HG03521 (cell line): ENCODE measurements at regions not wholly inside any gene's neighbourhood (a gene's known extent, or its start where the extent isn't known, plus 50 kb on each side); places are given as distances from the start of the nearest gene placed in this dataset.
"Not testable (repeated sequence)": the region's sequence is repeated elsewhere in the genome, so short reads cannot be mapped to it uniquely, and the experiment has no call there.

Experiments used
- ATAC-seq: cut with Tn5 transposase; IDR thresholded peaks from one replicate; pipeline ENCODE4 v1.9.1; 2021; ENCODE audit warnings: mild to moderate bottlenecking, moderate library complexity; ENCODE audit not compliant: unreplicated experiment

DNA sequence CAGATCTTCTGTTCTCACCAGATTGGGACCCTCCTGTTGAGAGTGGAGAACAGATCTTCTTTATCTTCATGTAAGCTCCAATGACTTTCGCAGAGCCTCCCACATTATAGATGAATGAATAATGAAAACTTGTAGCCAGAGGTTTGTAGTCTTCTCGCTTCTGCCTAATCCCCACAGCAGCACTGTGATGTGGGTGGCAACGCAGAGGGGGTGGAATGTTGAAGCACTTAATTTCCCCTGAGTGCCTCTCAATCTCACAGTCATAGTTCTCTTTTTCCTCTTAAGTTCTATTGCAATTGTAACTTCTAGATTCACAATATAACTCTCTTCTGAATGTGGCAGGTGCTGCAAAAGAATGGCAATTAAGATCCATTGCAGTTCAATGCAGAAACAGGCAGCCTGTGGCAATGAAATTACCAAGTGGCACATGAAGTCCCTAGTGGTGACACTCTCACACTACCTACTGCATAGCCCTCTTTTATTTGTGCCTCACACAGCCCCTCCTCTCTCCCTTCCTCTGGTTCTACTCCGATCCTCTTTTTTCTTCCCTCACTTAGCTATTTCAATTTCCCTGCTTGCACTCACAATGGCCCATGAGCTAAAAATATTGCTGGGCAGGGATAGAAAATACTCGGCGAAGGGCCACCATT is 281.9 kb downstream of the UBE3D start:
- ATAC-seq, result no peak

DNA sequence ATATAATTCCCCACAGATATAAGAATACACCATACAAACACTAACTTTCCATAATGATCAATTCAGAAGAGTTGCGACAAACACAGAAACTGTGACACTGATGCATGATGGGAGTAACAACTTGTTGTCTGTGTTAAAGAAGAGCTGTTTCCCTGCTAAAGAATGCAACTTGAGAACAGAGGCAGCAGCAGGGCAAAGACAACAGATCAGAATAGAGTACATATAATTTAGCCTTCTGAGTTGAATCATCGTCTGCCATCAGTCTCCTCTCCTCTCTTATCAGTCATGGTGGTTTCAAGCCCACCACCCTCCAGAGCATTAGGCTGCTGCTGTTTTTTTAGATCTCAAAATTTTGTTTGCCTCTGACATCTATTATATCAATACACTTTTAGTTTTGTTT is 280.4 kb downstream of the UBE3D start:
- ATAC-seq, result no peak

DNA sequence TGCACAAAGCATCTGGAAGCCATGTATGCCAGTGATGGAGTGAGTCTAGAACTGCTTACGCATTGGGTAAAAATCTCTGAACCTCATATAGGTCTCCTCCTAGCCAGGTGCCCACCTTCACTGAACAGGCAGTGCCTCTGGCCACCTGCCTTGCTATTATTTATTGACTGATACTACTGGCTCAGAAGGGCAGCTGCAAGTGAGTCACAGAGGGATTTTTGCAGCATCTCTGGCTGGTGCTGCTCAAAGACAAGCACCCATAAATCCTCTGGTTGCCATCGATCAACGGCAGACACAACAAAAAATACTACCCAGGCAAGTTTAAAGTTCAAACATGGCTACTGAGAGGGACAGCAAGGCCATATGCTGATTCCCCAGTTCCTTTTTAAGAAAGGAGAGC is 279.4 kb downstream of the UBE3D start:
- no peak for ATAC-seq

DNA sequence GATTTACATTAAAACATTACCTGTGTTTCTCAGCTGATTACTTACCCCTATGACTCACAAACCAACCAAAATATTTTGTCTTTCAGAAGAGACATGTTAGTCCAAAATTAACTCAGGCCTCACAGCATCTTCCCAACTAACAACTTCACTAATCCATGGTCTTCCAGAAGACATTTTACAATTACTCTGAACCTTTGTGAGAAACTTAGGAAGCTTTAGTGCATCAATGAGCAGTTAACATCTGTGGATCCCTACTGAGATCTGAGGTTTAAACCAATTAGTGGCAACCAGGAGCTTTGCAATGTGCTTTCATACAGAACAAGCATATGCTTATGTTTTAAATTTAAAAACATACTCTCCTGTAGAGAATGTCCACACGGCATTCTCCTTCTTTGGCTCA is 269.7 kb downstream of the UBE3D start:
- ATAC-seq, result no peak

DNA sequence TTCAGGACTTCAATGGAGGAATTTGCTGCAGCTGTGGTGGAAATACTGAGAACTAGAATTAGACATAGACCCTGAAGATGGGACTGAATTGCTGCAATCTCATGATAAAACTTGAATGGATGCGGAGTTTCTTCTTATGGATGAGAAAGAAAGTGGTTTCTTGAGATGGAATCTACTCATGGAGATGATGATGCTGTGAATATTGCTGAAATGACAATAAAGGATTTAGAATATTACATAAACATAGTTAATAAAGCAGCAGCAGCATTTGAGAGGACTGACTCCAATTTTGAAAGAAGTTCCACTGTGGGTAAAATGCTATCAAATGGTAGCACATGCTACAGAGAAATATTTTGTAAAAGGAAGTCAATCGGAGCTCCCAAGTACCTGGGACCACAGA is 264.6 kb downstream of the UBE3D start:
- no peak for ATAC-seq

DNA sequence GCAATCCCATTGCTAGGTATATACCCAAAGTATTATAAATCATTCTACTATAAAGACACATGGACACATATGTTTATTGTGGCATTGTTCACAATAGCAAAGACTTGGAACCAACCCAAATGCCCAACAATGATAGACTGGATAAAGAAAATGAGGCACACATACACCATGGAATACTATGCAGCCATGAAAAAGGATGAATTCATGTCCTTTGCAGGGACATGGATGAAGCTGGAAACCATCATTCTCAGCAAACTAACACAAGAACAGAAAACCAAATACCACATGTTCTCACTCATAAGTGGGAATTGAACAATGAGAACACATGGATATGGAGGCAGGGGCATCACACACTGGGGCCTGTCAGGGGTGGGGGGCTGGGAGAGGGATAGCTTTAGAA is 249.4 kb downstream of the UBE3D start:
- ATAC-seq, result not testable (repeated sequence)

DNA sequence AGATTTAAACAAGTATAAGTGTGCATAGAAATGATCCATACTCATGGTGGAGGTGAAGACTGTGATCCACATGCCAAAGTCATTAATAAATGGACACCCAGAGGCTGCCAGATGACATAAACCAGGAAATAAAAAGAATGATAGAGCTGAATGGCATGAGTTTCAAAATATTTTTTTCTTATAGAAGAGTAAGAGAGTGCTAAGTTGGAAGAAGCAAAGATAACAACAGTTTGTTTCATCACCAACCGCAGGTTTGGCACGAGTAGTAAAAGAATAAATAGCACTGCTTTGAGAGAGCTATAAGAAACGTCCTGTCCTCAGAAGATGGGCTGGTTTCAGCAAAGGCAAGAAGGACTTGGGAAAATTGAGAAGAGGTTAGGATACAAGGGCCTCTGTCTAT is 246.9 kb downstream of the UBE3D start:
- ATAC-seq, result no peak

DNA sequence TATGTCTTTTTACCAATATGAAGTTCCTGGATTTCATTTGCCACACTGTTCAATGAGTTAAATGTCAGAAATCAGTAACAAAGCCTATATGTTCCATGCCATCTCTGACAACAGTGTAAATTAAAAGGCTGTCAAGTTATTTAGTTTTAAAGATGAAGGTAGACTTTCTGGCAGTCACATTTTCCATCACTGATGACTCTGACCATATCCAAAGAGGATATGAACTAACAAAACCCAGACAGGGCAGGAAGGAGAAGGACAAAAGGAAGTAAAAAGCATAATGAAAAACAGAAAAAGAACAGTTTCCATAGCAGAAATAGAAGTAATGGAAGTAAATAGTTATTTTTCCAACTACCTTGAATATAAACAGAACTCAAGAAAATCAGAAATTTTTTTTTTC is 242.3 kb downstream of the UBE3D start:
- ATAC-seq, result no peak

DNA sequence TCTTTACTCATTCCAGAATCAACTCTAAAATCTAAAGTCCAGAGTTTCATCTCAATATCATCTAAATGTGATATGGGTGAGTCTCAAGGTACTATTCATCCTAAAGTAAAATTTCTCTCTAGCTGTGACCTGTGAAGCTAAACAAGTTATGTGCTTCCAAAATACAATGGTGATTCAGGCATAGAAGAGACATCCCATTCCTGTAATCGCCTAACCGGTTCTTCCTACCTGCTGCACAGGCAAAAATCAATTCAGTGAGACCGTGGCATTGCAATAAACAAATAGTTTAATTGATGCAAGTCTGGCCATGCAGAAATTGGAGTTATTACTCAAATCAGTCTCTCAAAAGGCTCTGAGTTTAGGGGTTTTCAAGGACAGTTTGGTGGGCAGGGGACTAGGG is 232.8 kb downstream of the UBE3D start:
- no peak for ATAC-seq

DNA sequence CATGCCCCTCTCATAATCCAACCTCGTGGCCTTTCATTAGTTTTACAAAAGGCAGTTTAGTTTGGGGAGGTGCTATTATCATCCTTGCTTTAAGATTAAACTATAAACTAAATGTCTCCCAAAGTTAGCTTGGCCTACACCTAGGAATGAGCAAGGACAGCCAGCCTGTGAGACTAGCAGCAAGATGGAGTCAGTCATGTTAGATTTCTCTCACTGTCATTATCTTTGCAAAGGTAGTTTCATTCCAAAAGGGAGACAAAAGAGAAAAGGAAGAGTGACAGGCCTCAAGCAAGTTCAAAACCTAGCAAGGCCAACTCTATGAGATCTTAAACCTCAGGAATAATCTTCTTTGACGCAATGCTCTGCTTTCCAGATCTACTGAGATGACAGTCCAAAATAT is 232.2 kb downstream of the UBE3D start:
- no peak for ATAC-seq

DNA sequence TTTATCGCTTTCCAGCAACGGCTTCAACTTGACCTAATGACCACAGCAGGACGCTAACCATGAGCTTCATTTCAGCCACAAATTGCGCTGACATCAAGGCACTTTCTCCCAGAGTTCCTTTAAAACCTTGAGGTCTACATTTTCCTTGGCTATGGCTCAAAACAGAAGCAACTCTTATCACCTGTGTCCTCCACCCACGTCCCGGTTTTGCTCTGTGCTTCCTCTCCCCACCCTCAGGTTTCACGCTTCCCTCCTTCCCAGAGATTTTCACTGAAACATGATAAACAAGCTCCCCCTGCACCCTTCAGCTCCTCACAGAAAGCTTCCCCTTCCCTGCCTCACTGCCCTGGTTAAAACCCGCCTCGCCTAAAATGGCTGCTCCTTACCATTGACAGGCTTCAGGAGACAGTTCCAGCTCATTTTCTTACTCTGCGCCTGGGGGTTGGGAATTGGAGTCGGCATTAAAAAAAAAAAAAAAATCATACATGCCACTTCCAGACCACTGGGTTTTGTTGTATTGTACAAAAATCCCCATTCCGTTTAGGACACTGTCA is 229.5 kb downstream of the UBE3D start:
- ATAC-seq, result no peak

DNA sequence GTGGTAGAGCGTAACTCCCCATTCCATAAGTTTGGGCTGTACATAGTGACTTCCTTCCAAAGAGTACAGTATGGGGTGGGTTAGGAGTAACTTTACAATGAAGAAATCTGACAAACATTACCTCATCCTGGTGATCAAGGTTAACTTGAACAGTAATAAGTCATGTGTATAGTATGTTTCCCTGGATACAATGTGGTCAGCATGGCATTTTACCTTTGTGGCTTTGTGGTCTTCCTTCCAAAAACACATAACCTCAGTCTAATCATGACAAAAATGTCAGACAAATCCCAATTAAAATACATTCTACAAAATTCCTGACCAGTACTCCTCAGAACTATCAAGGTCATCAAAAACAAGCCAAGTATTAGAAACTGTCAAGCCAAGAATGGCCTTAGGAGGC is 225.1 kb downstream of the UBE3D start:
- no peak for ATAC-seq

DNA sequence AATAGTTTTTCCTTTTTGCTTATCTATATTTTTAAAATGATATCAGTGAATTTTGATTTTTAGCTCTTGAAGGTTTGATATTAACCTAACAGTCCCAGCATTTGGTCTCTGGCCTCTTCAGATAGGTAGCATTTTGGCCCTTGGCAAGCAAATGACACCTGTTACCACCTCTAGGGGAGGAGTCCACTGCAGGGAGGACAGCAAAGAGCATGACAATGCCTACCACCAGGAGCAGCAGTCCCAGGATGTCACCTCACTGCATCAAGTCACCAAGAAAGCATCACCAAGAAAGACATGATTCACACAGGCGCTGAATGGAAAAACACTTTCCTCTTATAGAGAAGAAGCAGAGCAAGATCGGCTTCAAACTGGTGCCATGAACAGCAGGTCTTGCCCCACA is 224.3 kb downstream of the UBE3D start:
- ATAC-seq, result no peak
